AG09309 (cell line): ENCODE measurements at regions not wholly inside any gene's neighbourhood (a gene's known extent, or its start where the extent isn't known, plus 50 kb on each side); places are given as distances from the start of the nearest gene placed in this dataset.

Experiments
- DNase-seq: peaks from one replicate; pipeline ENCODE4 v3.0.0-alpha.2; 2010; ENCODE audit warnings: low read depth
- H3K4me3 ChIP-seq: 2 replicates; pipeline ENCODE4 v1.5.1; 2011; ENCODE audit warnings: mild to moderate bottlenecking, low read depth, low read length, moderate library complexity; ENCODE audit not compliant: control insufficient read depth
- TF ChIP-seq, protein P1 (sequence below): IDR thresholded peaks from 2 replicates; pipeline ENCODE4 v1.5.1; 2011; ENCODE audit warnings: mild to moderate bottlenecking, low read depth, low read length, inconsistent platforms; ENCODE audit not compliant: insufficient read depth, control insufficient read depth; ENCODE audit errors: missing control alignments

DNA sequence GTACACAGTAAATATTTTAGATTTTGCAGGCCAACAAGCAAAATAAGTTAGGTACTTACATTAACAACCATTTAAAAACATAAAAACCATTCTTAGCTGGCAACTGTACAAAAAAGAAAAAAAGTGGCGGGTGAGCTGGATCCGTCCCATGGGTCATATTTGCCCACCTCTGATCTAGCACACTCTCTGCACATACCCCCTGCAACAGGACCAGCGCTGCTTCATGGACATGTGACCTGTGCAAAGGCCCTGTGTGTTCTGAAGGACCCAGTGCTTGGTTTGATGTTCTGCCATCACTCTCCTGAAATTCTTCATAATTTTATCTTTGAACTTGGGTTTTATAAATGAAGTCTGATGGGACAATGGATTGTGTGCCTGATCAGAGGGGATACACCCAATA is 72.5 kb upstream of the ACAN start:
- no peak for DNase-seq
- TF ChIP-seq, protein P1, sequence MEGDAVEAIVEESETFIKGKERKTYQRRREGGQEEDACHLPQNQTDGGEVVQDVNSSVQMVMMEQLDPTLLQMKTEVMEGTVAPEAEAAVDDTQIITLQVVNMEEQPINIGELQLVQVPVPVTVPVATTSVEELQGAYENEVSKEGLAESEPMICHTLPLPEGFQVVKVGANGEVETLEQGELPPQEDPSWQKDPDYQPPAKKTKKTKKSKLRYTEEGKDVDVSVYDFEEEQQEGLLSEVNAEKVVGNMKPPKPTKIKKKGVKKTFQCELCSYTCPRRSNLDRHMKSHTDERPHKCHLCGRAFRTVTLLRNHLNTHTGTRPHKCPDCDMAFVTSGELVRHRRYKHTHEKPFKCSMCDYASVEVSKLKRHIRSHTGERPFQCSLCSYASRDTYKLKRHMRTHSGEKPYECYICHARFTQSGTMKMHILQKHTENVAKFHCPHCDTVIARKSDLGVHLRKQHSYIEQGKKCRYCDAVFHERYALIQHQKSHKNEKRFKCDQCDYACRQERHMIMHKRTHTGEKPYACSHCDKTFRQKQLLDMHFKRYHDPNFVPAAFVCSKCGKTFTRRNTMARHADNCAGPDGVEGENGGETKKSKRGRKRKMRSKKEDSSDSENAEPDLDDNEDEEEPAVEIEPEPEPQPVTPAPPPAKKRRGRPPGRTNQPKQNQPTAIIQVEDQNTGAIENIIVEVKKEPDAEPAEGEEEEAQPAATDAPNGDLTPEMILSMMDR: no peak
- H3K4me3 ChIP-seq: no peak overlapping the region

DNA sequence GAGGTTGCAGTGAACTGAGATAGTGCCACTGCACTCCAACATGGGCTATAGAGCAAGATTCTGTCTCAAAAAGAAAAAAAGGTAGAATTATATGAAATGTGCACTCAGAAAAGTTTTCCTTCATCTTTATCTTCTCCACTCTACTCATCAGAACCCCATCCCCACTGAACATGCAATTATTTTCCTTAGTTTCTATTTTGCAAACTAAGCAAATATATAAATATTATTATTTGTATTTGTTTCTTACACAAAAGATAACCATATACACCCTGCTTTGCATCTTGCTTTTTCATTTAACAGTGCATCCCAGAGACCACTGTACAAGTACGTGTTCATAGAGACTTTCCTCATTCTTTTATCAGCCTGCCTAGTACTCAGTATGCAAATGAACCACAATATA is 68.0 kb upstream of the ACAN start:
- H3K4me3 ChIP-seq: no peak overlapping the region
- DNase-seq: no peak
- TF ChIP-seq, protein P1: no peak

DNA sequence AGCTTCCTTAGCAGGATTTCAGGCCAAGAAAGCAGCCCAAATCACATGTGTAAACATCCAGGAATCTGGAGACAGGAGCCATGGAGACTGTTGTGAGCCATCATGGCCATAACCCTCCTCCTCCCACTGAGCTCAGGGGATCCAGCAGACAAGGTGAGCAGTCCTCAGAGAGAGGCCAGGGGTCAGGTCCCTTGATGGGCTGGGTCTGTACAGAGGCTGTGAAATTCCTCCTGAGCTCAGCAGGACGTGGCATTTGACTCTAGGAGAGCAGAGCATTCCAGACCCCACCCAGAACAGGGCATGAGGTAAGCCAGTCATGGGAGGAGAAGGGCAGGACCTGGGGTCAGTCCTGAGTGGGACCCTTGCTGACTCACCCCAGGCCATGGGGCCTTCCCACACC is 67.0 kb upstream of the ACAN start:
- TF ChIP-seq, protein P1: no peak
- DNase-seq: no peak
- no peak overlapping the region for H3K4me3 ChIP-seq

DNA sequence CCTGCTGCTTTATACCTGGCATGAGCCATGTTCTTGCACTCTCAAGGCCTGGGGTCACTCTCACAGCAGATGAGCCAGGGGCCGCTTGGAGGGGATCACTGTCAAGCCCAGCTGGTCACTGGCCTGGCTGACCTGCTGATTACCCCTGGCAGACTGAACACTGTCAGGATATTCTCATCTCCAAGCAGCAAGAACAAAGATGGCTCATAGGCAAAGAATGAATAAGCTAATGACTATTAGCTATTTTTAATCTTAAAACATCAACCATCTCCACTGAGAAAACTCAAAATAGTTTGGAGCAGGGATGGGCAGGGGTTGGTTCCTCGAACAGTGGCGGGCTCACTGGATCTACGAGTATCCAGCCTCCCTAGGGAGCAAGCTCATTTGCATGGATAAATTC is 64.4 kb upstream of the ACAN start:
- no peak overlapping the region for H3K4me3 ChIP-seq
- TF ChIP-seq, protein P1: no peak
- no peak for DNase-seq

DNA sequence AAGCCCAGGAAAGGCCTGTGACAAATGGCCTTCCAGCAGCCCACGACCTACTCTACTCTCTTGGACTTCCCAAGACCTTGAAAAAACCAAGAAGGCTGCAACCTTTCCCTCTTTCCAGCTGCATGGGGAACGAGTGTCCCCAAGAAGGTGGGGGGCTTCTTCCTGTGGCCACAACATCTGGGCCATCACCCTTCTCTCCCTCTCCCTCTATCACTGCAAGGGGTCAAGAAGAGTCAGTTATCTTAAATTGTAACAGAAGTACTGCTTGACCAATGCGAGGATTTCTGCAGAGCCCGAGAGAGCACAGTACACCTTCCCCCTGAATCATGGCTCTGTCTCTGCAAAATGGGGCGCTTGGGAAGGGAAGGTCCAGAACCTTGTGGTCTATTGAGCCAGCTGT is 63.7 kb upstream of the ACAN start:
- no peak for DNase-seq
- no peak overlapping the region for H3K4me3 ChIP-seq
- TF ChIP-seq, protein P1: no peak

DNA sequence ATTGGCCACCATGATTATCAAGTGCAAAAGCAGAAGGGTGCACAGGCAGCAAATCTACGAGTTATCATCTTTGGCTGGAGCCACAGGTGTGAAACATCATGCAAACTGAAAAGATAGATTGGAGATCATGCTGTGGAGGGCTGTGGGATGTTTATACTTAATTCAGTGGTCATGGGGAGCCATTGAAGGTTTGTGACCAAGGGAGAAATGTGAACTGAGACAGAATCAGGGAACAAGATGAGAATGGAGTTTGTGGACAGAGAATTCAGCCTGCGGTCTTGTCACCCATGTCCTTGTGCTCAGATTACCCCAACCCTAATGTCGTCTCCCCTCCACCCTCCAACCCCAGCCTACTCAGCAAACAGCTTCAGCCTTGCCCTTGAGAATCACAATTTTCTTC is 62.9 kb upstream of the ACAN start:
- TF ChIP-seq, protein P1: no peak
- no peak overlapping the region for H3K4me3 ChIP-seq
- DNase-seq: no peak

DNA sequence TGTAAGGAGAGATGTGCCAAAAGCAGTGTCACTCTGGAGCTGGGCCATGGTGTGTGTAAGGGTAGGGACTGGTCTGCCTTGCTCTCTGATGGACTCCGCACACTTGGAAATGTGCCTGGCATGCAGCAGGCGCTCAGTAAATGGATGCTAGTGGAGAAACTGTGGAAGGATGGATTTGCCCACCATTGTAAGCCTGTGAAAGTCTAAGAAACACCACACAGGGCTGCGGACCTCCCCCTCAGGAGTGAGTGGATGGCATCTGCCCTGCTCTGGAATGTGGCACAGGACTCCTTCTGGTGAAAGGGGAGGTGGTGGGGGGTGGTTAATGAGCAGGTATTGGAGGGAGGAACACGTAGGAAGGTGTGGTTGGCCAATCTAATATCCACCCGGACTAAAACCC is 62.2 kb upstream of the ACAN start:
- H3K4me3 ChIP-seq: no peak overlapping the region
- DNase-seq: no peak
- TF ChIP-seq, protein P1: no peak
